Fibroblast of lung (primary cell): ENCODE measurements at regions not wholly inside any gene's neighbourhood (a gene's known extent, or its start where the extent isn't known, plus 50 kb on each side); places are given as distances from the start of the nearest gene placed in this dataset.

ENCODE experiments used
- EZH2 ChIP-seq: IDR thresholded peaks from 2 replicates; pipeline ENCODE4 v1.5.1; 2012; ENCODE audit warnings: low read length, control low read depth, mild to moderate bottlenecking; ENCODE audit errors: missing control alignments
- TF ChIP-seq, protein P1 (sequence below), 2 donors: IDR thresholded peaks in 1 of 2; conservative IDR thresholded peaks in 1 of 2; 1 replicate in 1 of 2; 2 replicates in 1 of 2; pipeline ENCODE4 v1.5.1; 2011 to 2012; ENCODE audit warnings: low read length in 2 of 2, control low read depth in 1 of 2, inconsistent platforms in 1 of 2, low read depth in 1 of 2, mild to moderate bottlenecking in 1 of 2

DNA sequence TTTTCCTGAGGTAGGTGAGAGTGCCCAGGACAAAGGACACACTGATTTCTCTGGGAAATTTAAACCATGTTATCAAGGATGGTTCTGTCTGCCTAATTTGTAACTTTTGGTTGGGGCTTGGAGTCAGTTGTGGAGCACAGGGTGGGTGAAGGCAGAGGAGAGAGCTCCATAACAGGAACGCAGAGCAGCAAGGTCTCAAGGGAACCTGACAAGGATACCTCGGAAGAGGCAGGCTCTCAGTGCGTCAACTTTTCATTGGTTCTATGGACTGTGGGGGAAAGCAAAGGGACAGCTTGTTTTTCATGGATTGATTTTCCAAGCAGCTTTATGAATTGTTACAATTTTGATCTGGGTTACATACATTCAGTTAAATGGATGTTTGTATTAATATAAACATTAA, 110.4 kb downstream of the SLIT2 start:
- TF ChIP-seq, protein P1, sequence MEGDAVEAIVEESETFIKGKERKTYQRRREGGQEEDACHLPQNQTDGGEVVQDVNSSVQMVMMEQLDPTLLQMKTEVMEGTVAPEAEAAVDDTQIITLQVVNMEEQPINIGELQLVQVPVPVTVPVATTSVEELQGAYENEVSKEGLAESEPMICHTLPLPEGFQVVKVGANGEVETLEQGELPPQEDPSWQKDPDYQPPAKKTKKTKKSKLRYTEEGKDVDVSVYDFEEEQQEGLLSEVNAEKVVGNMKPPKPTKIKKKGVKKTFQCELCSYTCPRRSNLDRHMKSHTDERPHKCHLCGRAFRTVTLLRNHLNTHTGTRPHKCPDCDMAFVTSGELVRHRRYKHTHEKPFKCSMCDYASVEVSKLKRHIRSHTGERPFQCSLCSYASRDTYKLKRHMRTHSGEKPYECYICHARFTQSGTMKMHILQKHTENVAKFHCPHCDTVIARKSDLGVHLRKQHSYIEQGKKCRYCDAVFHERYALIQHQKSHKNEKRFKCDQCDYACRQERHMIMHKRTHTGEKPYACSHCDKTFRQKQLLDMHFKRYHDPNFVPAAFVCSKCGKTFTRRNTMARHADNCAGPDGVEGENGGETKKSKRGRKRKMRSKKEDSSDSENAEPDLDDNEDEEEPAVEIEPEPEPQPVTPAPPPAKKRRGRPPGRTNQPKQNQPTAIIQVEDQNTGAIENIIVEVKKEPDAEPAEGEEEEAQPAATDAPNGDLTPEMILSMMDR (conservative IDR thresholded peaks at IDR 0.05 in 1 of 2, IDR thresholded peaks at IDR 0.05 in 1 of 2; ENCODE audit: low read depth in 1 of 2, low read length in 2 of 2) = no peak
- no peak for TF ChIP-seq EZH2
